Neural progenitor cell (in vitro differentiated cells): ENCODE measurements at regions not wholly inside any gene's neighbourhood (a gene's known extent, or its start where the extent isn't known, plus 50 kb on each side); places are given as distances from the start of the nearest gene placed in this dataset.

Source experiments
- DNase-seq: peaks from one replicate; pipeline ENCODE4 v3.0.0-alpha.2; 2016; ENCODE audit warnings: low spot score
- H2AFZ ChIP-seq: fragments of 200-600 bp; sonication (generic); replicated peaks from 2 replicates; pipeline ENCODE4 v1.6.1; 2016; ENCODE audit warnings: antibody characterized with exemption
- H3F3A ChIP-seq: fragments of 200-600 bp; sonication (generic); 2 replicates; pipeline ENCODE4 v1.6.1; 2016; ENCODE audit warnings: antibody characterized with exemption, low read depth
- H3K27ac ChIP-seq: fragments of 200-600 bp; sonication (generic); 2 replicates; pipeline ENCODE4 v1.5.1; 2016; ENCODE audit warnings: mild to moderate bottlenecking
- H3K27me3 ChIP-seq: fragments of 200-600 bp; sonication (generic); 2 replicates; pipeline ENCODE4 v1.6.1; 2016; ENCODE audit warnings: mild to moderate bottlenecking, moderate library complexity
- H3K36me3 ChIP-seq: fragments of 200-600 bp; sonication (generic); 2 replicates; pipeline ENCODE4 v1.5.1; 2016
- H3K4me1 ChIP-seq: fragments of 200-600 bp; sonication (generic); 2 replicates; pipeline ENCODE4 v1.6.1; 2016; ENCODE audit warnings: mixed run types
- H3K4me2 ChIP-seq: fragments of 200-600 bp; sonication (generic); 2 replicates; pipeline ENCODE4 v1.6.1; 2016
- H3K4me3 ChIP-seq: fragments of 200-600 bp; sonication (generic); 2 replicates; pipeline ENCODE4 v1.5.1; 2016
- H3K79me2 ChIP-seq: fragments of 200-600 bp; sonication (generic); 2 replicates; pipeline ENCODE4 v1.6.1; 2016; ENCODE audit warnings: low read depth
- H3K9ac ChIP-seq: fragments of 200-600 bp; sonication (generic); 2 replicates; pipeline ENCODE4 v1.6.1; 2016
- H3K9me3 ChIP-seq: fragments of 200-600 bp; sonication (generic); 2 replicates; pipeline ENCODE4 v1.5.1; 2016; ENCODE audit warnings: low read depth
- H4K20me1 ChIP-seq: fragments of 200-600 bp; sonication (generic); 2 replicates; pipeline ENCODE4 v1.6.1; 2016; ENCODE audit warnings: low read depth
- H3K27ac Mint-ChIP-seq: 3 replicates; pipeline ENCODE4 v1.8.0; 2021; ENCODE audit warnings: mixed read lengths
- H3K27me3 Mint-ChIP-seq: 2 replicates; pipeline ENCODE4 v1.8.0; 2022; ENCODE audit warnings: low read depth, mild to moderate bottlenecking, inconsistent platforms, moderate library complexity, mixed read lengths; ENCODE audit not compliant: insufficient read depth
- H3K36me3 Mint-ChIP-seq: 3 replicates; pipeline ENCODE4 v1.8.0; 2021; ENCODE audit warnings: mixed read lengths
- H3K4me1 Mint-ChIP-seq: 3 replicates; pipeline ENCODE4 v1.8.0; 2021; ENCODE audit warnings: mixed read lengths
- H3K4me3 Mint-ChIP-seq: 3 replicates; pipeline ENCODE4 v1.8.0; 2021; ENCODE audit warnings: mild to moderate bottlenecking, moderate library complexity, mixed read lengths
- H3K9me3 Mint-ChIP-seq: 3 replicates; pipeline ENCODE4 v1.8.0; 2020; ENCODE audit warnings: mixed read lengths
- CTCF ChIP-seq: fragments of 200-600 bp; sonication (generic); IDR thresholded peaks from 2 replicates; pipeline ENCODE4 v1.5.1; 2017; ENCODE audit warnings: antibody characterized with exemption, mild to moderate bottlenecking
- EZH2 ChIP-seq: fragments of 200-600 bp; sonication (generic); IDR thresholded peaks from 2 replicates; pipeline ENCODE4 v1.6.1; 2017; ENCODE audit warnings: antibody characterized with exemption, mild to moderate bottlenecking, moderate library complexity
- EZH2phosphoT487 ChIP-seq: fragments of 200-600 bp; sonication (generic); IDR thresholded peaks from 2 replicates; pipeline ENCODE4 v1.6.1; 2017; ENCODE audit warnings: antibody characterized with exemption

DNA sequence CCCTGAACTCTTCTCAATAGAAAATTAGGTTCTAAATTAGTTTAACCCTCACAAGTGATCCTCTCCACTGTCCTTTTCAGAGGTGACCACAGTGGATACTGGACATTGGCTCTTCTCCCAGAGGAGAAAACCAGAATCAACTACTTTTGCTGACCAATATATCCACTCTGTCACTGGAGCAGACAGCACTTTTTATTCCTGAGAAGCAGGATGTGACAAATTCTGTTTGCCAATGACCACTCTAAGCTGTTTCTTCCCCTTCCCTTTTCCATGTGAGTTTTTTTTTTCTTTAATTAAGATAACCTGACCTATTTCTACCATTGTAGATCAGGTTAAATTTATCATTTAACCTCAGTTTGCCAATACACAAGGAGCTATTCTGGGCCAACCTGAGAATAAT, 79.7 kb upstream of the ZNF280D start:
- TF ChIP-seq EZH2phosphoT487: no peak
- TF ChIP-seq CTCF: no peak
- no peak for TF ChIP-seq EZH2
- Histone ChIP-seq H3F3A (no peaks in the 10 kb centered on the region), H4K20me1 (no peaks in the 10 kb centered on the region), H3K9ac (no peak overlapping the region), H3K79me2 (no peaks in the 10 kb centered on the region), H3K9me3 (no peaks in the 10 kb centered on the region), H3K27me3 (no peaks in the 10 kb centered on the region), H3K4me1 (peaks cover 7% of the 10 kb centered on the region), H3K4me2 (no peak overlapping the region), H3K4me3 (no peak overlapping the region), H3K36me3 (no peaks in the 10 kb centered on the region), H3K27ac (no peak overlapping the region), H2AFZ (no peak overlapping the region)
- H3K27ac Mint-ChIP-seq: no peak overlapping the region
- no peak for DNase-seq
- H3K27me3 Mint-ChIP-seq: no peaks in the 10 kb centered on the region
- no peaks in the 10 kb centered on the region for H3K36me3 Mint-ChIP-seq
- peaks cover 26% of the 10 kb centered on the region for H3K4me1 Mint-ChIP-seq
- H3K4me3 Mint-ChIP-seq: no peak overlapping the region
- H3K9me3 Mint-ChIP-seq: peaks cover 11% of the 10 kb centered on the region

- Histone ChIP-seq H4K20me1 (no peaks in the 10 kb centered on the region), H3K9me3 (no peaks in the 10 kb centered on the region), H3K79me2 (no peaks in the 10 kb centered on the region), H3K4me1 (peaks cover 2% of the 10 kb centered on the region), H3K9ac (no peak overlapping the region), H3K27me3 (no peaks in the 10 kb centered on the region), H3K27ac (no peak overlapping the region), H3K4me3 (no peak overlapping the region), H3F3A (no peaks in the 10 kb centered on the region), H2AFZ (no peak overlapping the region), H3K36me3 (no peaks in the 10 kb centered on the region), H3K4me2 (no peak overlapping the region)
- TF ChIP-seq EZH2: no peak
- TF ChIP-seq CTCF: no peak
- TF ChIP-seq EZH2phosphoT487: no peak
- Mint-ChIP-seq H3K27ac (no peak overlapping the region), H3K36me3 (no peaks in the 10 kb centered on the region), H3K4me3 (no peak overlapping the region), H3K4me1 (peaks cover 19% of the 10 kb centered on the region), H3K9me3 (peaks cover 15% of the 10 kb centered on the region), H3K27me3 (no peaks in the 10 kb centered on the region)
- DNase-seq: peak; percentile 11
Observed at GRCh38 chr15:56812221-56812620, 78.9 kb upstream of the ZNF280D start.

GRCh38 chr15:56811586-56811985, 78.3 kb upstream of the ZNF280D start:
- no peaks in the 10 kb centered on the region for H3K4me1 ChIP-seq
- H3K27ac Mint-ChIP-seq: no peak overlapping the region
- H3K36me3 Mint-ChIP-seq: no peaks in the 10 kb centered on the region
- peaks cover 12% of the 10 kb centered on the region for H3K4me1 Mint-ChIP-seq
- H3K79me2 ChIP-seq: no peaks in the 10 kb centered on the region
- TF ChIP-seq CTCF (no peak), EZH2phosphoT487 (no peak), EZH2 (no peak)
- no peak overlapping the region for H3K27ac ChIP-seq
- no peak overlapping the region for H3K4me3 ChIP-seq
- H3K36me3 ChIP-seq: no peaks in the 10 kb centered on the region
- DNase-seq: no peak
- no peaks in the 10 kb centered on the region for H4K20me1 ChIP-seq
- no peak overlapping the region for H2AFZ ChIP-seq
- no peaks in the 10 kb centered on the region for H3K27me3 Mint-ChIP-seq
- no peak overlapping the region for H3K4me2 ChIP-seq
- no peaks in the 10 kb centered on the region for H3F3A ChIP-seq
- H3K9ac ChIP-seq: no peak overlapping the region
- no peaks in the 10 kb centered on the region for H3K27me3 ChIP-seq
- H3K9me3 Mint-ChIP-seq: peaks cover 17% of the 10 kb centered on the region
- no peak overlapping the region for H3K4me3 Mint-ChIP-seq
- H3K9me3 ChIP-seq: no peaks in the 10 kb centered on the region

DNA sequence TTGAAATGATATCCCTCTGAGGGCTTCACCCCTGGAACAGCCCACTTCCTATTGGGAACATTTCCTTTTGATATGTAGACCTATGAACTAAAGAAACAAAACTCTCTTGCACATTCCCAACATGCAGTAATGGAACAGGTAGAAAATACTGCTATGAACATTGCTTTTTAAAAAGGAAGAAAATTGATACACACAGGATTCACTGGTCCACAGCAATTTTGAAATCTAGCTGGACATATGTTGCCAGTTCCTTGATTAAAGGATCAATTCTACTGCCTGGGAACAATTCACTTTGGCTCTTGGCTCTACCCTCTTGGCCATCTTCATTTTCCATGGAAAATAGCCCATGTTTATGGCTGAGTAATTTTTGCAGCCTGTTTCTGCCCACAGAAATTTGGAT, 74.9 kb upstream of the ZNF280D start:
- Histone ChIP-seq H4K20me1 (no peaks in the 10 kb centered on the region), H3F3A (no peaks in the 10 kb centered on the region), H3K79me2 (no peaks in the 10 kb centered on the region), H2AFZ (no peak overlapping the region), H3K9ac (no peak overlapping the region), H3K4me1 (no peaks in the 10 kb centered on the region), H3K4me2 (no peak overlapping the region), H3K36me3 (no peaks in the 10 kb centered on the region), H3K27me3 (no peaks in the 10 kb centered on the region), H3K9me3 (no peaks in the 10 kb centered on the region), H3K27ac (no peak overlapping the region), H3K4me3 (no peak overlapping the region)
- no peaks in the 10 kb centered on the region for H3K27me3 Mint-ChIP-seq
- no peak overlapping the region for H3K4me3 Mint-ChIP-seq
- H3K4me1 Mint-ChIP-seq: peaks cover 12% of the 10 kb centered on the region
- peaks cover 17% of the 10 kb centered on the region for H3K9me3 Mint-ChIP-seq
- DNase-seq: no peak
- no peaks in the 10 kb centered on the region for H3K36me3 Mint-ChIP-seq
- no peak for TF ChIP-seq EZH2
- TF ChIP-seq EZH2phosphoT487: no peak
- H3K27ac Mint-ChIP-seq: no peak overlapping the region
